GM10266 (cell line): ENCODE measurements at regions not wholly inside any gene's neighbourhood (a gene's known extent, or its start where the extent isn't known, plus 50 kb on each side); places are given as distances from the start of the nearest gene placed in this dataset.

ENCODE experiments used
- DNase-seq: peaks from one replicate; pipeline ENCODE4 v3.0.0; 2012; ENCODE audit errors: extremely low spot score
- CTCF ChIP-seq: IDR thresholded peaks from 2 replicates; pipeline ENCODE4 v1.5.1; 2012; ENCODE audit warnings: mild to moderate bottlenecking, low read depth; ENCODE audit not compliant: control insufficient read depth, insufficient read depth; ENCODE audit errors: missing control alignments

- no peak for DNase-seq
- TF ChIP-seq CTCF = no peak
These were observed 129.2 kb downstream of the RPS24 start for GRCh38 chr10:78162853-78163252.

- no peak for TF ChIP-seq CTCF
- DNase-seq = no peak
These were observed 131.0 kb downstream of the RPS24 start for GRCh38 chr10:78164702-78165101.

GRCh38 chr10:78165172-78165571 is 131.5 kb downstream of the RPS24 start:
- no peak for TF ChIP-seq CTCF
- DNase-seq = no peak

- DNase-seq = no peak
- TF ChIP-seq CTCF = no peak
These were observed 132.0 kb downstream of the RPS24 start for GRCh38 chr10:78165617-78166016.

- no peak for DNase-seq
- TF ChIP-seq CTCF = no peak
These were observed 132.6 kb downstream of the RPS24 start for GRCh38 chr10:78166261-78166660.

GRCh38 chr10:78169214-78169613 is 135.6 kb downstream of the RPS24 start:
- no peak for TF ChIP-seq CTCF
- no peak for DNase-seq

- TF ChIP-seq CTCF = no peak
- no peak for DNase-seq
These were observed 136.4 kb downstream of the RPS24 start for GRCh38 chr10:78170026-78170475.
